ENCODE measurements at regions not wholly inside any gene's neighbourhood (a gene's known extent, or its start where the extent isn't known, plus 50 kb on each side); places are given as distances from the start of the nearest gene placed in this dataset.

- no peak overlapping the region for H3K4me3 ChIP-seq
- H3K4me1 ChIP-seq (ENCODE audit: insufficient read depth), result no peaks in the 10 kb centered on the region
- no peaks in the 10 kb centered on the region for H3K27me3 Mint-ChIP-seq (ENCODE audit: insufficient read depth, low read depth, poor library complexity)
- H3K9me3 Mint-ChIP-seq, result no peaks in the 10 kb centered on the region
- H2AFZ ChIP-seq, result peak overlapping the region; percentile 32; the same call in 1 of the 2 replicates
- no peak for DNase-seq (ENCODE audit: low spot score)
- ATAC-seq, result no peak
- no peaks in the 10 kb centered on the region for H3K27me3 ChIP-seq (ENCODE audit: insufficient read depth)
- no peak overlapping the region for H3K4me2 ChIP-seq
- H3K4me1 Mint-ChIP-seq, result peaks cover 4% of the 10 kb centered on the region
- H3K27ac ChIP-seq (ENCODE audit: low read depth), result no peak overlapping the region
- H3K9me2 ChIP-seq (ENCODE audit: insufficient read depth), result no peaks in the 10 kb centered on the region
- no peaks in the 10 kb centered on the region for H3K36me3 ChIP-seq (ENCODE audit: insufficient read depth)
- H3K27ac Mint-ChIP-seq, result no peak overlapping the region
- no peaks in the 10 kb centered on the region for H3K36me3 Mint-ChIP-seq (ENCODE audit: low read depth)
- no peaks in the 10 kb centered on the region for H4K20me1 ChIP-seq (replicated peaks; ENCODE audit: insufficient read depth)
- TF ChIP-seq EZH2phosphoT487 (IDR thresholded peaks at IDR 0.05; ENCODE audit: unreplicated experiment), result no peak
- TF ChIP-seq STAT1 (IDR thresholded peaks at IDR 0.05; ENCODE audit: unreplicated experiment), result no peak
- no peak for TF ChIP-seq POLR2AphosphoS5 (IDR thresholded peaks at IDR 0.05; ENCODE audit: low read depth)
- no peak for TF ChIP-seq ZNF331 (CRISPR knock-in tag; IDR thresholded peaks at IDR 0.05; ENCODE audit: low read depth)
- TF ChIP-seq NANOG (IDR thresholded peaks at IDR 0.05; ENCODE audit: borderline replicate concordance), result no peak
- TF ChIP-seq REST (IDR thresholded peaks at IDR 0.05; ENCODE audit: unreplicated experiment), result no peak
- no peak for TF ChIP-seq JUNB (IDR thresholded peaks at IDR 0.05; ENCODE audit: unreplicated experiment)
- TF ChIP-seq CREB1 (CRISPR knock-in tag; IDR thresholded peaks at IDR 0.05; ENCODE audit: low read depth), result no peak
- no peak for TF ChIP-seq CTCF (conservative IDR thresholded peaks at IDR 0.05; ENCODE audit: low read depth in 2 of 2)
- no peak for TF ChIP-seq ETS1 (IDR thresholded peaks at IDR 0.05)
- TF ChIP-seq EZH2 (IDR thresholded peaks at IDR 0.05; ENCODE audit: low read depth, unreplicated experiment), result no peak
- TF ChIP-seq, protein P1, sequence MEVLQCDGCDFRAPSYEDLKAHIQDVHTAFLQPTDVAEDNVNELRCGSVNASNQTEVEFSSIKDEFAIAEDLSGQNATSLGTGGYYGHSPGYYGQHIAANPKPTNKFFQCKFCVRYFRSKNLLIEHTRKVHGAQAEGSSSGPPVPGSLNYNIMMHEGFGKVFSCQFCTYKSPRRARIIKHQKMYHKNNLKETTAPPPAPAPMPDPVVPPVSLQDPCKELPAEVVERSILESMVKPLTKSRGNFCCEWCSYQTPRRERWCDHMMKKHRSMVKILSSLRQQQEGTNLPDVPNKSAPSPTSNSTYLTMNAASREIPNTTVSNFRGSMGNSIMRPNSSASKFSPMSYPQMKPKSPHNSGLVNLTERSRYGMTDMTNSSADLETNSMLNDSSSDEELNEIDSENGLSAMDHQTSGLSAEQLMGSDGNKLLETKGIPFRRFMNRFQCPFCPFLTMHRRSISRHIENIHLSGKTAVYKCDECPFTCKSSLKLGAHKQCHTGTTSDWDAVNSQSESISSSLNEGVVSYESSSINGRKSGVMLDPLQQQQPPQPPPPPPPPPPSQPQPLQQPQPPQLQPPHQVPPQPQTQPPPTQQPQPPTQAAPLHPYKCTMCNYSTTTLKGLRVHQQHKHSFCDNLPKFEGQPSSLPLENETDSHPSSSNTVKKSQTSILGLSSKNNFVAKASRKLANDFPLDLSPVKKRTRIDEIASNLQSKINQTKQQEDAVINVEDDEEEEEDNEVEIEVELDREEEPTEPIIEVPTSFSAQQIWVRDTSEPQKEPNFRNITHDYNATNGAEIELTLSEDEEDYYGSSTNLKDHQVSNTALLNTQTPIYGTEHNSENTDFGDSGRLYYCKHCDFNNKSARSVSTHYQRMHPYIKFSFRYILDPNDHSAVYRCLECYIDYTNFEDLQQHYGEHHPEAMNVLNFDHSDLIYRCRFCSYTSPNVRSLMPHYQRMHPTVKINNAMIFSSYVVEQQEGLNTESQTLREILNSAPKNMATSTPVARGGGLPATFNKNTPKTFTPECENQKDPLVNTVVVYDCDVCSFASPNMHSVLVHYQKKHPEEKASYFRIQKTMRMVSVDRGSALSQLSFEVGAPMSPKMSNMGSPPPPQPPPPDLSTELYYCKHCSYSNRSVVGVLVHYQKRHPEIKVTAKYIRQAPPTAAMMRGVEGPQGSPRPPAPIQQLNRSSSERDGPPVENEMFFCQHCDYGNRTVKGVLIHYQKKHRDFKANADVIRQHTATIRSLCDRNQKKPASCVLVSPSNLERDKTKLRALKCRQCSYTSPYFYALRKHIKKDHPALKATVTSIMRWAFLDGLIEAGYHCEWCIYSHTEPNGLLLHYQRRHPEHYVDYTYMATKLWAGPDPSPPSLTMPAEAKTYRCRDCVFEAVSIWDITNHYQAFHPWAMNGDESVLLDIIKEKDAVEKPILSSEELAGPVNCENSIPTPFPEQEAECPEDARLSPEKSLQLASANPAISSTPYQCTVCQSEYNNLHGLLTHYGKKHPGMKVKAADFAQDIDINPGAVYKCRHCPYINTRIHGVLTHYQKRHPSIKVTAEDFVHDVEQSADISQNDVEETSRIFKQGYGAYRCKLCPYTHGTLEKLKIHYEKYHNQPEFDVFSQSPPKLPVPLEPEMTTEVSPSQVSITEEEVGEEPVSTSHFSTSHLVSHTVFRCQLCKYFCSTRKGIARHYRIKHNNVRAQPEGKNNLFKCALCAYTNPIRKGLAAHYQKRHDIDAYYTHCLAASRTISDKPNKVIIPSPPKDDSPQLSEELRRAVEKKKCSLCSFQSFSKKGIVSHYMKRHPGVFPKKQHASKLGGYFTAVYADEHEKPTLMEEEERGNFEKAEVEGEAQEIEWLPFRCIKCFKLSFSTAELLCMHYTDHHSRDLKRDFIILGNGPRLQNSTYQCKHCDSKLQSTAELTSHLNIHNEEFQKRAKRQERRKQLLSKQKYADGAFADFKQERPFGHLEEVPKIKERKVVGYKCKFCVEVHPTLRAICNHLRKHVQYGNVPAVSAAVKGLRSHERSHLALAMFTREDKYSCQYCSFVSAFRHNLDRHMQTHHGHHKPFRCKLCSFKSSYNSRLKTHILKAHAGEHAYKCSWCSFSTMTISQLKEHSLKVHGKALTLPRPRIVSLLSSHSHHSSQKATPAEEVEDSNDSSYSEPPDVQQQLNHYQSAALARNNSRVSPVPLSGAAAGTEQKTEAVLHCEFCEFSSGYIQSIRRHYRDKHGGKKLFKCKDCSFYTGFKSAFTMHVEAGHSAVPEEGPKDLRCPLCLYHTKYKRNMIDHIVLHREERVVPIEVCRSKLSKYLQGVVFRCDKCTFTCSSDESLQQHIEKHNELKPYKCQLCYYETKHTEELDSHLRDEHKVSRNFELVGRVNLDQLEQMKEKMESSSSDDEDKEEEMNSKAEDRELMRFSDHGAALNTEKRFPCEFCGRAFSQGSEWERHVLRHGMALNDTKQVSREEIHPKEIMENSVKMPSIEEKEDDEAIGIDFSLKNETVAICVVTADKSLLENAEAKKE (CRISPR knock-in tag; IDR thresholded peaks at IDR 0.05), result no peak
- TF ChIP-seq ZNF114 (CRISPR knock-in tag; IDR thresholded peaks at IDR 0.05), result no peak
- H3K4me3 Mint-ChIP-seq, result no peak overlapping the region
- H3K79me2 ChIP-seq (replicated peaks; ENCODE audit: insufficient read depth), result no peaks in the 10 kb centered on the region
- no peaks in the 10 kb centered on the region for H3F3A ChIP-seq (replicated peaks; ENCODE audit: low read depth)
Measured at GRCh38 chr16:73226675-73227074, 178.7 kb upstream of the ZFHX3 start.
